SK-N-SH treated with all-trans-retinoic acid at 6 μM for 48 hours (cell line): ENCODE measurements at regions not wholly inside any gene's neighbourhood (a gene's known extent, or its start where the extent isn't known, plus 50 kb on each side); places are given as distances from the start of the nearest gene placed in this dataset.

Source experiments
- BACH2 ChIP-seq: fragments of 250-450 bp; sonication (Bioruptor Pico); IDR thresholded peaks from 2 replicates; pipeline ENCODE4 v1.9.0; 2021; ENCODE audit warnings: mild to moderate bottlenecking, borderline replicate concordance
- CSRNP3 ChIP-seq: fragments of 250-450 bp; sonication (Bioruptor Pico); IDR thresholded peaks from 2 replicates; pipeline ENCODE4 v1.5.1; 2021; ENCODE audit warnings: mild to moderate bottlenecking, moderate library complexity
- ESRRG ChIP-seq: fragments of 250-450 bp; sonication (Bioruptor Pico); IDR thresholded peaks from 2 replicates; pipeline ENCODE4 v1.6.1; 2021; ENCODE audit warnings: mild to moderate bottlenecking
- PATZ1 ChIP-seq: fragments of 250-450 bp; sonication (Bioruptor Pico); IDR thresholded peaks from 2 replicates; pipeline ENCODE4 v1.8.0; 2020; ENCODE audit warnings: mild to moderate bottlenecking, moderate library complexity, borderline replicate concordance
- POU6F1 ChIP-seq: fragments of 250-450 bp; sonication (Bioruptor Pico); IDR thresholded peaks from 2 replicates; pipeline ENCODE4 v1.8.0; 2021; ENCODE audit warnings: low read depth, mild to moderate bottlenecking, moderate library complexity, borderline replicate concordance
- RARB ChIP-seq: fragments of 250-450 bp; sonication (Bioruptor Pico); IDR thresholded peaks from 2 replicates; pipeline ENCODE4 v1.8.0; 2021; ENCODE audit warnings: mild to moderate bottlenecking, moderate library complexity
- SNAI2 ChIP-seq: fragments of 250-450 bp; sonication (Bioruptor Pico); IDR thresholded peaks from 2 replicates; pipeline ENCODE4 v1.5.0; 2020; ENCODE audit warnings: mild to moderate bottlenecking, moderate library complexity
- TCF4 ChIP-seq: fragments of 250-450 bp; sonication (Bioruptor Pico); IDR thresholded peaks from 2 replicates; pipeline ENCODE4 v1.8.0; 2021; ENCODE audit warnings: mild to moderate bottlenecking, moderate library complexity, borderline replicate concordance
- TOX ChIP-seq: fragments of 250-450 bp; sonication (Bioruptor Pico); IDR thresholded peaks from 2 replicates; pipeline ENCODE4 v1.8.0; 2021; ENCODE audit warnings: mild to moderate bottlenecking, moderate library complexity, borderline replicate concordance
- ZFP3 ChIP-seq: fragments of 250-450 bp; sonication (Bioruptor Pico); IDR thresholded peaks from 2 replicates; pipeline ENCODE4 v1.5.0; 2020; ENCODE audit warnings: mild to moderate bottlenecking, moderate library complexity
- ZFP30 ChIP-seq: fragments of 450-650 bp; formaldehyde crosslinking; IDR thresholded peaks from 2 replicates; pipeline ENCODE4 v1.5.0; 2022; ENCODE audit warnings: mild to moderate bottlenecking, moderate library complexity
- ZNF565 ChIP-seq: fragments of 450-650 bp; formaldehyde crosslinking; conservative IDR thresholded peaks from 2 replicates; pipeline ENCODE4 v1.5.0; 2020; ENCODE audit warnings: low read depth, mild to moderate bottlenecking, moderate library complexity
- ZNF70 ChIP-seq: fragments of 450-650 bp; formaldehyde crosslinking; IDR thresholded peaks from 2 replicates; pipeline ENCODE4 v1.5.0; 2020; ENCODE audit warnings: mild to moderate bottlenecking, moderate library complexity

- TF ChIP-seq TCF4 (CRISPR knock-in tag) (no peak), ZFP3 (CRISPR knock-in tag) (no peak), TOX (CRISPR knock-in tag) (no peak), PATZ1 (CRISPR knock-in tag) (no peak), BACH2 (CRISPR knock-in tag) (no peak), POU6F1 (CRISPR knock-in tag) (no peak), RARB (CRISPR knock-in tag) (no peak), ZNF70 (CRISPR knock-in tag) (no peak), ZFP30 (CRISPR knock-in tag) (no peak), ZNF565 (CRISPR knock-in tag) (no peak), CSRNP3 (CRISPR knock-in tag) (no peak), SNAI2 (CRISPR knock-in tag) (no peak), ESRRG (CRISPR knock-in tag) (no peak)
Observed at GRCh38 chr1:82897549-82897948, 1096.8 kb downstream of the ADGRL2 start.
